HepG2 (cell line): ENCODE measurements at regions not wholly inside any gene's neighbourhood (a gene's known extent, or its start where the extent isn't known, plus 50 kb on each side); places are given as distances from the start of the nearest gene placed in this dataset.

Source experiments
- ATAC-seq: fragments of 200-7000 bp; cut with Tn5 transposase; 3 replicates; pipeline ENCODE4 v1.9.1; 2020; ENCODE audit warnings: mild to moderate bottlenecking, moderate library complexity
- BruUV-seq: library from RNA; stranded (reverse); fragments of 400-500 nt; replicated peaks from 2 replicates; lab custom pipeline; 2021; lab: Mats Ljungman, UMichigan
- CTCF ChIA-PET: fragments of 300-600 bp; formaldehyde crosslinking; extraction: SDS; loops from one replicate; lab custom pipeline; 2021; ENCODE audit warnings: low total read pairs, inconsistent platforms, low intra/inter-chr PET ratio; lab: Yijun Ruan, JAX
- POLR2A ChIA-PET: fragments of 350-600 bp; sonication (Branson Sonifier 250); formaldehyde crosslinking; loops from one replicate; lab custom pipeline; 2020; ENCODE audit warnings: antibody characterized with exemption, inconsistent platforms; lab: Yijun Ruan, JAX
- DNase-seq: peaks from one replicate; pipeline ENCODE4 v3.0.0-alpha.2; 2015; ENCODE audit warnings: low spot score
- FAIRE-seq: peaks from 3 replicates; lab custom pipeline; 2011; peaks lifted over from hg19 to GRCh38; lab: Jason Lieb, UNC
- H2AFZ ChIP-seq: one replicate; pipeline ENCODE4 v1.6.1; 2011; ENCODE audit warnings: low read length, inconsistent platforms
- H3K27ac ChIP-seq: fragments of 300-600 bp; 3 replicates; pipeline ENCODE4 v1.8.0; 2011; ENCODE audit warnings: mixed run types, mild to moderate bottlenecking, mixed read lengths, low read length, inconsistent platforms; ENCODE audit not compliant: insufficient read depth; ENCODE audit errors: extremely low read length
- H3K27me3 ChIP-seq, 2 experiments: fragments of 200-600 bp in 1 of 2; 2 replicates in 1 of 2; 3 replicates in 1 of 2; pipeline versions ENCODE4 v1.6.0 to v1.8.0; 2011; ENCODE audit warnings: low read length in 2 of 2, mild to moderate bottlenecking in 2 of 2, moderate library complexity in 2 of 2, inconsistent platforms in 1 of 2; ENCODE audit not compliant: insufficient read depth in 2 of 2, control insufficient read depth in 1 of 2
- H3K36me3 ChIP-seq, 2 experiments: fragments of 200-600 bp in 1 of 2; replicated peaks in 1 of 2; 2 replicates in 1 of 2; 3 replicates in 1 of 2; pipeline versions ENCODE4 v1.5.1 to v1.8.0; 2011; ENCODE audit warnings: low read length in 2 of 2, inconsistent platforms in 1 of 2; ENCODE audit not compliant: insufficient read depth in 2 of 2, control insufficient read depth in 1 of 2
- H3K4me1 ChIP-seq: 2 replicates; pipeline ENCODE4 v1.5.1; 2012; ENCODE audit warnings: low read length, inconsistent platforms; ENCODE audit not compliant: insufficient read depth
- H3K4me2 ChIP-seq: 2 replicates; pipeline ENCODE4 v1.6.0; 2011; ENCODE audit warnings: low read depth, low read length, inconsistent platforms
- H3K4me3 ChIP-seq, 3 experiments: fragments of 200-600 bp in 1 of 3; sonication (generic), shearing (Covaris generic) in 1 of 3; replicated peaks in 1 of 3; 2 replicates each; pipeline ENCODE4 v1.5.1; 2011 to 2016; ENCODE audit warnings: low read length in 3 of 3, inconsistent platforms in 2 of 3, low read depth in 2 of 3, mild to moderate bottlenecking in 2 of 3, control low read depth in 1 of 3, mixed read lengths in 1 of 3; ENCODE audit not compliant: insufficient read depth in 1 of 3
- H3K79me2 ChIP-seq: one replicate; pipeline ENCODE4 v1.6.1; 2011; ENCODE audit warnings: low read length, inconsistent platforms; ENCODE audit not compliant: insufficient read depth
- H3K9ac ChIP-seq: 2 replicates; pipeline ENCODE4 v1.6.0; 2011; ENCODE audit warnings: mild to moderate bottlenecking, low read depth, low read length, inconsistent platforms; ENCODE audit not compliant: insufficient read depth
- H3K9me3 ChIP-seq: 2 replicates; pipeline ENCODE4 v1.5.1; 2012; ENCODE audit warnings: mild to moderate bottlenecking, low read length
- H4K20me1 ChIP-seq: 2 replicates; pipeline ENCODE4 v1.6.0; 2011; ENCODE audit warnings: inconsistent platforms, mild to moderate bottlenecking, low read length, moderate library complexity; ENCODE audit not compliant: insufficient read depth
- GRHL1 ChIP-seq: sonication (generic); formaldehyde crosslinking; conservative IDR thresholded peaks from 2 replicates; pipeline ENCODE4 v1.8.0; 2022; ENCODE audit warnings: missing genetic modification reagents
- HCFC1 ChIP-seq: fragments of 150-350 bp; IDR thresholded peaks from 2 replicates; pipeline ENCODE4 v1.6.1; 2014; ENCODE audit warnings: low read depth, low read length
- HNF4G ChIP-seq, 2 experiments: sonication (generic) in 1 of 2; formaldehyde crosslinking in 1 of 2; IDR thresholded peaks; 2 replicates each; pipeline versions ENCODE4 v1.4.0 to v1.6.1; 2011 to 2020; ENCODE audit warnings: borderline replicate concordance in 2 of 2, low read depth in 2 of 2, mild to moderate bottlenecking in 2 of 2, low read length in 1 of 2, missing genetic modification reagents in 1 of 2, moderate library complexity in 1 of 2
- IKZF1 ChIP-seq: fragments of 450-650 bp; IDR thresholded peaks from 2 replicates; pipeline ENCODE4 v1.7.1; 2016
- JARID2 ChIP-seq: sonication (generic); formaldehyde crosslinking; IDR thresholded peaks from 2 replicates; pipeline ENCODE4 v1.8.1; 2023; ENCODE audit warnings: missing genetic modification reagents, inconsistent platforms; ENCODE audit not compliant: insufficient replicate concordance
- MEIS1 ChIP-seq: sonication (generic); formaldehyde crosslinking; IDR thresholded peaks from 2 replicates; pipeline ENCODE4 v1.9.0; 2021; ENCODE audit warnings: mild to moderate bottlenecking, missing genetic modification reagents, moderate library complexity, borderline replicate concordance
- ONECUT2 ChIP-seq: sonication (generic); formaldehyde crosslinking; IDR thresholded peaks from 2 replicates; pipeline ENCODE4 v1.4.0; 2020; ENCODE audit warnings: missing genetic modification reagents
- PCBP1 ChIP-seq: fragments of 200-400 bp; formaldehyde crosslinking; IDR thresholded peaks from 2 replicates; pipeline ENCODE4 v1.6.1; 2017; ENCODE audit warnings: mild to moderate bottlenecking, low read depth, low read length, borderline replicate concordance
- TFE3 ChIP-seq: IDR thresholded peaks from 2 replicates; pipeline ENCODE4 v1.6.1; 2016
- ZC3H13 ChIP-seq: sonication (generic); formaldehyde crosslinking; IDR thresholded peaks from 2 replicates; pipeline ENCODE4 v1.8.1; 2023; ENCODE audit warnings: mild to moderate bottlenecking, missing genetic modification reagents, moderate library complexity
- ZEB1 ChIP-seq: IDR thresholded peaks from 2 replicates; pipeline ENCODE4 v1.6.1; 2012; ENCODE audit warnings: mild to moderate bottlenecking, low read depth, inconsistent platforms; ENCODE audit not compliant: insufficient replicate concordance
- ZNF121 ChIP-seq: sonication (generic); formaldehyde crosslinking; IDR thresholded peaks from 2 replicates; pipeline ENCODE4 v1.5.0; 2020; ENCODE audit warnings: mild to moderate bottlenecking, missing genetic modification reagents
- ZNF256 ChIP-seq: sonication (generic); formaldehyde crosslinking; conservative IDR thresholded peaks from 2 replicates; pipeline ENCODE4 v1.4.0; 2020; ENCODE audit warnings: missing genetic modification reagents
- ZNF501 ChIP-seq: sonication (generic); formaldehyde crosslinking; IDR thresholded peaks from 2 replicates; pipeline ENCODE4 v1.5.1; 2020; ENCODE audit warnings: mild to moderate bottlenecking, moderate library complexity, missing genetic modification reagents
- in situ Hi-C: cut with HindIII; loops from 2 replicates; pipeline ENCODE4 v1.10.0; 2017; ENCODE audit warnings: low pct_unique_long_range_greater_than_20kb; ENCODE audit not compliant: extremely low pct_ligation_motif_present
- intact Hi-C: fragments of 100-400 bp; cut with micrococcal nuclease; formaldehyde crosslinking; loops from one replicate; pipeline ENCODE4 v1.10.0; 2022; ENCODE audit not compliant: unreplicated experiment

- CTCF ChIA-PET: no interaction called here
- Histone ChIP-seq H3K4me2 (no peak overlapping the region), H4K20me1 (no peaks in the 10 kb centered on the region), H2AFZ (no peak overlapping the region), H3K4me3 (no peak overlapping the region), H3K9me3 (no peaks in the 10 kb centered on the region), H3K4me1 (no peaks in the 10 kb centered on the region), H3K36me3 (no peaks in the 10 kb centered on the region), H3K27ac (no peak overlapping the region), H3K9ac (no peak overlapping the region), H3K79me2 (no peaks in the 10 kb centered on the region), H3K27me3 (no peaks in the 10 kb centered on the region)
- DNase-seq (no peak), FAIRE-seq (no peak), ATAC-seq (no peak)
- no TSS peak for BruUV-seq
- POLR2A ChIA-PET: no interaction called here
- intact Hi-C loops (no loop called here), in situ Hi-C loops (no loop called here)
- no peak for TF ChIP-seq ZNF501 (CRISPR knock-in tag)
- TF ChIP-seq PCBP1: no peak
- no peak for TF ChIP-seq HCFC1
- TF ChIP-seq IKZF1: no peak
- no peak for TF ChIP-seq ZEB1
- TF ChIP-seq MEIS1: no peak
- no peak for TF ChIP-seq ONECUT2 (CRISPR knock-in tag)
- no peak for TF ChIP-seq JARID2 (CRISPR knock-in tag)
- no peak for TF ChIP-seq HNF4G (IDR thresholded peaks at IDR 0.05; ENCODE audit: borderline replicate concordance, low read depth, low read length)
- TF ChIP-seq HNF4G (CRISPR knock-in tag; IDR thresholded peaks at IDR 0.05; ENCODE audit: borderline replicate concordance, low read depth): no peak
- TF ChIP-seq GRHL1 (CRISPR knock-in tag): no peak
- TF ChIP-seq ZNF121 (CRISPR knock-in tag): no peak
- TF ChIP-seq ZC3H13 (CRISPR knock-in tag): no peak
- TF ChIP-seq ZNF256 (CRISPR knock-in tag): no peak
- no peak for TF ChIP-seq TFE3 (CRISPR knock-in tag)
Observed at GRCh38 chr12:39165338-39165737, 259.9 kb upstream of the CPNE8 start.
